Mesendoderm (in vitro differentiated cells): ENCODE measurements at regions not wholly inside any gene's neighbourhood (a gene's known extent, or its start where the extent isn't known, plus 50 kb on each side); places are given as distances from the start of the nearest gene placed in this dataset.

ENCODE experiments used
- DNase-seq: peaks from one replicate; pipeline ENCODE4 v3.0.0; 2013
- H2AK5ac ChIP-seq: 2 replicates; pipeline ENCODE4 v1.6.1; 2013; ENCODE audit warnings: low read length, inconsistent platforms
- H2BK120ac ChIP-seq: 2 replicates; pipeline ENCODE4 v1.6.1; 2013; ENCODE audit warnings: low read depth, mild to moderate bottlenecking, low read length, moderate library complexity, mixed read lengths
- H2BK15ac ChIP-seq: replicated peaks from 2 replicates; pipeline ENCODE4 v1.6.1; 2013; ENCODE audit warnings: low read depth, mild to moderate bottlenecking, moderate library complexity
- H2BK5ac ChIP-seq: 2 replicates; pipeline ENCODE4 v1.6.1; 2013; ENCODE audit warnings: low read length, inconsistent platforms
- H3K18ac ChIP-seq: 2 replicates; pipeline ENCODE4 v1.6.1; 2013; ENCODE audit warnings: mild to moderate bottlenecking, low read length, mixed read lengths
- H3K23ac ChIP-seq: one replicate; pipeline ENCODE4 v1.6.1; 2013; ENCODE audit warnings: low read length
- H3K27ac ChIP-seq: 2 replicates; pipeline ENCODE4 v1.5.1; 2013; ENCODE audit warnings: low read depth, mild to moderate bottlenecking, inconsistent platforms, low read length, moderate library complexity
- H3K27me3 ChIP-seq: 2 replicates; pipeline ENCODE4 v1.6.1; 2013; ENCODE audit warnings: low read length, control low read depth, mild to moderate bottlenecking, inconsistent platforms; ENCODE audit not compliant: insufficient read depth, poor library complexity
- H3K36me3 ChIP-seq: 2 replicates; pipeline ENCODE4 v1.6.1; 2013; ENCODE audit warnings: low read length, inconsistent platforms; ENCODE audit not compliant: control insufficient read depth, insufficient read depth
- H3K4ac ChIP-seq: one replicate; pipeline ENCODE4 v1.6.1; 2013; ENCODE audit warnings: low read depth, mild to moderate bottlenecking, low read length, moderate library complexity
- H3K4me1 ChIP-seq: 2 replicates; pipeline ENCODE4 v1.6.1; 2013; ENCODE audit warnings: low read depth, low read length, inconsistent platforms; ENCODE audit not compliant: control insufficient read depth
- H3K4me2 ChIP-seq: 2 replicates; pipeline ENCODE4 v1.6.1; 2013; ENCODE audit warnings: low read length
- H3K4me3 ChIP-seq: 2 replicates; pipeline ENCODE4 v1.5.1; 2013; ENCODE audit warnings: mild to moderate bottlenecking, low read length
- H3K56ac ChIP-seq: one replicate; pipeline ENCODE4 v1.6.1; 2013; ENCODE audit warnings: low read length
- H3K79me1 ChIP-seq: 2 replicates; pipeline ENCODE4 v1.6.1; 2013; ENCODE audit warnings: low read length, inconsistent platforms
- H3K79me2 ChIP-seq: 2 replicates; pipeline ENCODE4 v1.6.1; 2013; ENCODE audit warnings: mild to moderate bottlenecking, low read length; ENCODE audit not compliant: control insufficient read depth, insufficient read depth
- H3K9ac ChIP-seq: 2 replicates; pipeline ENCODE4 v1.6.1; 2013; ENCODE audit warnings: low read length, inconsistent platforms
- H4K5ac ChIP-seq: one replicate; pipeline ENCODE4 v1.6.1; 2013; ENCODE audit warnings: low read length
- H4K8ac ChIP-seq: one replicate; pipeline ENCODE4 v1.6.1; 2013; ENCODE audit warnings: low read depth, mild to moderate bottlenecking, control low read depth, low read length, moderate library complexity
- WGBS: extraction: QIAGEN DNeasy Blood & Tissue Kit; methylation state at CpG from one replicate; pipeline ENCODE4 v1.1.7; 2013; ENCODE audit warnings: low lambda C conversion rate, missing lambda C conversion rate; ENCODE audit not compliant: insufficient coverage; ENCODE audit errors: extremely low coverage; 5-methylcytosine and 5-hydroxymethylcytosine counted together

DNA sequence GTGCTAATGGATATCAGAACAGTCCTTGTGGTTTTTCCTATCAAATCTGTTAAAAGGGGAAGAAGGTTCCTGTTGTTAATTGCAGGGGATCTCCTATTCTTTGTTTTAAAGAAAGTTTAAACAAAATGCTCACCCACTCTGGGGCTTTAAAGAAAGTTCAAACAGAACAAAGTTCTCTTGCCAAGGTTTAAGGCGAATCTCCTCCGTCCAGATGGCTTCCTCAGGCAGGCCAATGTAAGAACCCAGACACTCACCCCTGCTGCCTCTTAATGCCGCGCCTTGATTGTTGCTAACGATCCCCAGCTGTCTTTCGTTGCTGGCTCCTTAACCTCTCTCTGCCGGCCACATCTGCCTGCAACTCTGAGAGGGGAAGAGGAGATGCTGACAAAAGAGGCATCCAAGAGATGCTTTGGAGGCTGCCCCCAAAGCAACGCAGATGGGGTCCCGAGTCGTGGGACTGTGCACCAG lies 235.0 kb upstream of the PRDM1 start:
- Histone ChIP-seq H3K56ac (no peak overlapping the region), H3K4me3 (no peak overlapping the region), H3K27ac (no peak overlapping the region), H3K9ac (no peak overlapping the region), H3K4me2 (no peak overlapping the region), H2BK120ac (no peak overlapping the region), H3K23ac (no peak overlapping the region), H4K5ac (no peak overlapping the region), H3K4me1 (peaks cover 5% of the 10 kb centered on the region), H3K79me1 (no peaks in the 10 kb centered on the region), H3K36me3 (no peaks in the 10 kb centered on the region), H3K4ac (no peak overlapping the region), H4K8ac (no peak overlapping the region), H3K18ac (no peak overlapping the region), H2BK5ac (no peak overlapping the region), H2AK5ac (no peak overlapping the region), H3K27me3 (no peaks in the 10 kb centered on the region), H3K79me2 (no peaks in the 10 kb centered on the region), H2BK15ac (no peak overlapping the region)
- DNase-seq, result peak; percentile 73
- no CpG with 5 or more reads among the region's 10 CpGs for WGBS

DNA sequence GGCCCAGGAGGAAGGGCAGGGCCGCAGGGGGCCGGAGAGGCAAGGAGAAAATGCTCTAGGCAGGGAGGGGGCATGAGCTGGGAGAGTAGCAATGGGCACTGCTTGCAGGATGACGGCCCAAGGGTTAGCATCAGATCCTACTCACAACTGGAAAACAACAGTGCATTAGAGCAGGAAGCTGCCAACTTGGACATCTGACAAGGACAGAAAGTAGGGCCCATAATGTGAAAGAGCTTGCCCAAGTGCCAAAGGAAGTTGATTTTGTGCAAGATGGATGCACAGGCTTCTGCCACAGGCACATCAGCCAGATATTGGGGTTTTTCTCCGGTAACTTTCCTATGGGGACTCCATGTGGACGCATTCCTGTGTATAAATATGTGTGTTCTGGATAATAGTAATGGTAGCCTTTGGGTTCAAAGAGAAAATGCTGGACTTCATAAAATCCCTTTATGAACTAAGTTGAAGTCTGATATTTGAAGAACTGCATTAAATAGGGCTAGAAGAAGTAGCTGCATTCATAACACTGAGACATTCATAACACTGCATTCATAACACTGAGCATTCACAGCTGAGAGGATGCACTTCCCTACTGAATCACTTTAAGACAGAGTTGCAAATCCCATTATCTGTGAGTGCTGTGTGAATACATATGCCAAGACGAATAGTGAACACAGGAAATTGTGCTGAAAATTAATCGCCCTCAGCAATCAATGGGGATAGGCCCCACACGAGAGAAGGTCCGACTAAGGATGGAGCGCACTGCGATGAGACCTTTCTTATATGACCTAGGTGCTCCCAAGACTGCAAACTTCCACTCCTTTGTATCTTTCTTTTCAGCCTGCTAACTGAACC lies 235.6 kb upstream of the PRDM1 start:
- Histone ChIP-seq H4K8ac (no peak overlapping the region), H3K79me2 (no peaks in the 10 kb centered on the region), H2BK15ac (no peak overlapping the region), H3K9ac (no peak overlapping the region), H3K27me3 (no peaks in the 10 kb centered on the region), H3K4me2 (no peak overlapping the region), H3K4me3 (no peak overlapping the region), H3K56ac (peak overlapping the region; percentile 50), H3K36me3 (no peaks in the 10 kb centered on the region), H2BK5ac (no peak overlapping the region), H3K23ac (no peak overlapping the region), H2BK120ac (no peak overlapping the region), H4K5ac (peak overlapping the region; percentile 12), H3K27ac (no peak overlapping the region), H2AK5ac (peak overlapping the region; percentile 14), H3K4me1 (peaks cover 5% of the 10 kb centered on the region), H3K79me1 (no peaks in the 10 kb centered on the region), H3K18ac (no peak overlapping the region), H3K4ac (no peak overlapping the region)
- no peak for DNase-seq
- WGBS, result no CpG with 5 or more reads among the region's 11 CpGs

DNA sequence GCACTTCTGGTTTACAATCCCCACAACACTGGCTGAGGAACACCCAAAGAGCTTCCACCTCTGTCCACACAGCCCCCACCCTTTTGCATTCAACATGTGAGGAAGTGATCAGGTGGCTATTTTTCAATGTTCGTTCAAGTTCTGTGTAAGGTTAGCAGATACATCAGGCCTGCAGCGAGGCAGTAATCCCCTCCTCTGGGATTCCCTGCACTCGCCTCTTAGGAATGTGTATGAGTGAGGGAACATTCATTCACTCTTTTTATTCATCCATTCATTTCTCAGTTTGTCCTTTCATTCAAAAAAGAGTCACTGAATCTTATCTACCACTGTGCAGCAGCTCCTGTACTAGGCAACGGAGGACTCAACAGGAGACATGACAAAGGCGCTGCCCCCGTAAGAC lies 236.4 kb upstream of the PRDM1 start:
- H2BK120ac ChIP-seq, result no peak overlapping the region
- no peak overlapping the region for H2AK5ac ChIP-seq
- H4K8ac ChIP-seq, result no peak overlapping the region
- no peak overlapping the region for H3K4me2 ChIP-seq
- no peak overlapping the region for H2BK5ac ChIP-seq
- H4K5ac ChIP-seq, result no peak overlapping the region
- no peaks in the 10 kb centered on the region for H3K27me3 ChIP-seq
- no peak overlapping the region for H3K27ac ChIP-seq
- WGBS, result no CpG with 5 or more reads among the region's 6 CpGs
- no peaks in the 10 kb centered on the region for H3K79me2 ChIP-seq
- H3K18ac ChIP-seq, result no peak overlapping the region
- no peak overlapping the region for H3K23ac ChIP-seq
- no peak overlapping the region for H3K4ac ChIP-seq
- no peak for DNase-seq
- H3K56ac ChIP-seq, result no peak overlapping the region
- H3K79me1 ChIP-seq, result no peaks in the 10 kb centered on the region
- no peaks in the 10 kb centered on the region for H3K36me3 ChIP-seq
- no peak overlapping the region for H2BK15ac ChIP-seq
- H3K9ac ChIP-seq, result no peak overlapping the region
- peaks cover 5% of the 10 kb centered on the region for H3K4me1 ChIP-seq
- H3K4me3 ChIP-seq, result no peak overlapping the region

DNA sequence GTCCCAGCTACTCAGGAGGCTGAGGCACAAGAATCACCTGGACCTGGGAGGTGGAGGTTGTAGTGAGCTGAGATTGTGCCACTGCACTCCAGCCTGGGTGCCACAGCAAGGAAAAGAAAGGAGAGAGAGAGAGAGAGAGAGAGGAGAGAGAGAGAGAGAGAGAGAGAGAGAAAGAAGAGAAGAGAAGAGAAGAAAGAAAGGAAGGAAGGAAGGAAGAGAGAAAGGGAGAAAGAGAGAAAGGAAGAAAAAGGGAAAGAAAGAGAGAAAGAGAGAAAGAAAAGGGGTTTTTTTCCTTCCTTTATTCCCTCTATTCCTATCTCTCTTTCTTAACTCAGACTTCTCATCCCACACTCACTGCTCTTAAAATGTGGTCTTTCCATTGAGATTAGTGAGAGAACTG lies 238.7 kb upstream of the PRDM1 start:
- no peak overlapping the region for H4K8ac ChIP-seq
- no peak overlapping the region for H3K18ac ChIP-seq
- no peak overlapping the region for H2AK5ac ChIP-seq
- no peak overlapping the region for H3K56ac ChIP-seq
- no peak overlapping the region for H2BK120ac ChIP-seq
- H3K79me2 ChIP-seq, result no peaks in the 10 kb centered on the region
- no peak overlapping the region for H2BK15ac ChIP-seq
- H3K36me3 ChIP-seq, result no peaks in the 10 kb centered on the region
- H2BK5ac ChIP-seq, result no peak overlapping the region
- H4K5ac ChIP-seq, result no peak overlapping the region
- no peak overlapping the region for H3K9ac ChIP-seq
- no peaks in the 10 kb centered on the region for H3K79me1 ChIP-seq
- no peak overlapping the region for H3K23ac ChIP-seq
- no peaks in the 10 kb centered on the region for H3K27me3 ChIP-seq
- H3K4ac ChIP-seq, result no peak overlapping the region
- H3K4me1 ChIP-seq, result peaks cover 5% of the 10 kb centered on the region
- no peak for DNase-seq
- no peak overlapping the region for H3K4me3 ChIP-seq
- no peak overlapping the region for H3K27ac ChIP-seq
- no peak overlapping the region for H3K4me2 ChIP-seq

DNA sequence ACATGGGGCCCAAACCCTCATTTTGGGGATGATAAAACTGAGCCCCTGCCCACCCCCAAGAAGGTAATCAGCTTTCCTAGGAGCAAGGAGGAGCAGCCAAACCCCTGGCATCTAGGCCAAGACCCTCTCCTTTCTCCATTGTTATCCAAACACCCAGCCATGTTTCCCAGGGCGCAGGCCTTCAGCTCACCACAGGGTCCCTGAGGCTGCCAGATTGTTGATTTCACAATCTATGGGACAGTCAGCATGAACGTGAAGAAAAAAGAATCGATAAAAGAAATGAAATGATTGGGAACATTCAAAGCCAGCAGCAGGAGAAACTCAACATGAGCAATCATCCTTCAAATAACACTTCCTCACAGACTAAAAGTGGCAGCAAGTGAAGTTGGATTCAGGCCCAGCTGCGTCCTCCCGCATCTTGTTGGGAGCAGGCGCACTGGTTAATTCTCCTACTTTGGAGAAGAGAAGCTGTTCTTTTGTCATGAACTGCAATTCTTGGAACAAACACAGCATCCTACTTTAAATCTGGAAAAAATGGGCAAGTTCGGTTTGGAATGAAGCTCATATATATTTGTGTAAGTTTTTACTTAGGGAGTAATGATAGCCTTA lies 241.8 kb upstream of the PRDM1 start:
- H3K36me3 ChIP-seq, result no peaks in the 10 kb centered on the region
- H2BK120ac ChIP-seq, result no peak overlapping the region
- H3K79me1 ChIP-seq, result no peaks in the 10 kb centered on the region
- H3K56ac ChIP-seq, result no peak overlapping the region
- H3K18ac ChIP-seq, result no peak overlapping the region
- no peak overlapping the region for H3K4me3 ChIP-seq
- H4K8ac ChIP-seq, result no peak overlapping the region
- DNase-seq, result peak; percentile 40
- no peak overlapping the region for H3K4me2 ChIP-seq
- no peak overlapping the region for H3K23ac ChIP-seq
- H3K79me2 ChIP-seq, result no peaks in the 10 kb centered on the region
- no peak overlapping the region for H3K9ac ChIP-seq
- no peaks in the 10 kb centered on the region for H3K27me3 ChIP-seq
- no peak overlapping the region for H3K27ac ChIP-seq
- no peak overlapping the region for H3K4ac ChIP-seq
- no peak overlapping the region for H2BK15ac ChIP-seq
- H4K5ac ChIP-seq, result no peak overlapping the region
- H2BK5ac ChIP-seq, result no peak overlapping the region
- no peak overlapping the region for H2AK5ac ChIP-seq
- WGBS, result no CpG with 5 or more reads among the region's 7 CpGs
- H3K4me1 ChIP-seq, result no peaks in the 10 kb centered on the region
